NT2/D1 (cell line): ENCODE measurements at regions not wholly inside any gene's neighbourhood (a gene's known extent, or its start where the extent isn't known, plus 50 kb on each side); places are given as distances from the start of the nearest gene placed in this dataset.

Experiments used
- SUZ12 ChIP-seq: IDR thresholded peaks from 2 replicates; pipeline ENCODE4 v1.6.1; 2011; ENCODE audit not compliant: insufficient read length, insufficient read depth; ENCODE audit errors: extremely low read depth
- YY1 ChIP-seq: IDR thresholded peaks from 2 replicates; pipeline ENCODE4 v1.6.1; 2011; ENCODE audit not compliant: insufficient read length, insufficient read depth
- ZNF274 ChIP-seq: IDR thresholded peaks from 2 replicates; pipeline ENCODE4 v1.6.1; 2011; ENCODE audit warnings: mild to moderate bottlenecking, low read depth, low read length

DNA sequence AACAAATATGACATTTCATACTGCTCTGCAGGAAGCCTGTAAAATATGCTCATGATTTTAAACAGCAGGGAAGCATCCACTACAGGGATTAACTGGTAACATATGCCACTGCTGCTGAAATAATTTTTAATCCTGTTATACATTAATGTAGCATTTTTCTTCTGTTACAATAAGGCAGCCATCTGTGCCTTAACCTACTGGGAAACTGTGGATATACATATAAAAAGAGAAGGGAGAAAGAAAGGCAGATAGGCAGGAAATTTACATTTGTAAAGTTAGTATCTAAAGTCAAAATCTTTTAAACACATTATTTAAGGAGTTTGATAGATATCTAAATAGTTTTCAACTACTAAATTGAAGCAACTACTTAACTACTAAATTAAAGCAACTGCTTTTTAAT is 514.6 kb upstream of the KLHL4 start:
- TF ChIP-seq SUZ12 = no peak
- no peak for TF ChIP-seq YY1
- no peak for TF ChIP-seq ZNF274
